ENCODE measurements at regions not wholly inside any gene's neighbourhood (a gene's known extent, or its start where the extent isn't known, plus 50 kb on each side); places are given as distances from the start of the nearest gene placed in this dataset.

GRCh38 chr9:105079457-105079856 lies 151.5 kb upstream of the ABCA1 start:
- H3K9me2 ChIP-seq = no peaks in the 10 kb centered on the region
- no peaks in the 10 kb centered on the region for H3K4me1 ChIP-seq (ENCODE audit: control insufficient read depth in 1 of 2, insufficient read depth in 2 of 2, low read depth in 1 of 2, low read length in 1 of 2)
- no peak overlapping the region for H3K4me3 ChIP-seq (ENCODE audit: low read depth in 2 of 2, low read length in 1 of 2)
- ChIA-PET CTCF (interaction anchor here (1.3 kb wide), 1 partner anchor 15 kb away, joined by 3 read pairs; no protein-coding TSS in a partner anchor), POLR2A (no interaction called here)
- no peak for DNase-seq
- H2AFZ ChIP-seq (ENCODE audit: low read depth) = no peak overlapping the region
- H3K4me2 ChIP-seq = no peak overlapping the region
- no peaks in the 10 kb centered on the region for H3K79me2 ChIP-seq (ENCODE audit: insufficient read depth)
- no peaks in the 10 kb centered on the region for H4K20me1 ChIP-seq (ENCODE audit: insufficient read depth)
- 94% methylated on average over 2 of the region's 2 CpGs for WGBS (ENCODE audit: low lambda C conversion rate)
- H3F3A ChIP-seq (replicated peaks; ENCODE audit: insufficient read depth) = no peaks in the 10 kb centered on the region
- H3K9ac ChIP-seq = no peak overlapping the region
- H3K27me3 ChIP-seq (ENCODE audit: insufficient read depth) = no peaks in the 10 kb centered on the region
- no peak overlapping the region for H3K27ac ChIP-seq (ENCODE audit: low read depth in 2 of 2, low read length in 1 of 2)
- H3K36me3 ChIP-seq (replicated peaks in 1 of 2; ENCODE audit: control insufficient read depth in 1 of 2, insufficient read depth in 2 of 2, low read length in 1 of 2) = no peaks in the 10 kb centered on the region
- no peak for TF ChIP-seq ZBTB33 (IDR thresholded peaks at IDR 0.05; ENCODE audit: borderline replicate concordance, low read depth)
- no peaks in the 10 kb centered on the region for H3K9me3 ChIP-seq

GRCh38 chr9:105082843-105083242 lies 154.9 kb upstream of the ABCA1 start:
- POLR2A ChIA-PET = no interaction called here
- DNase-seq = no peak
- TF ChIP-seq RFX5 (IDR thresholded peaks at IDR 0.05; ENCODE audit: low read length) = no peak
- TF ChIP-seq POLR2AphosphoS5 (IDR thresholded peaks at IDR 0.05; ENCODE audit: low read depth, low read length) = no peak
- no peak for TF ChIP-seq FOXJ3 (CRISPR knock-in tag; IDR thresholded peaks at IDR 0.05)
- TF ChIP-seq MEF2A (IDR thresholded peaks at IDR 0.05; ENCODE audit: borderline replicate concordance, low read depth) = no peak
- no peak for TF ChIP-seq IRF3 (IDR thresholded peaks at IDR 0.05; ENCODE audit: low read depth, low read length)
- TF ChIP-seq YY1 (IDR thresholded peaks at IDR 0.05; ENCODE audit: low read depth) = no peak

GRCh38 chr9:105083256-105083655 lies 155.3 kb upstream of the ABCA1 start:
- no peaks in the 10 kb centered on the region for H3K27me3 ChIP-seq (ENCODE audit: insufficient read depth)
- H3K4me3 ChIP-seq (ENCODE audit: low read depth in 2 of 2, low read length in 1 of 2) = no peak overlapping the region
- no peaks in the 10 kb centered on the region for H3K4me1 ChIP-seq (ENCODE audit: control insufficient read depth in 1 of 2, insufficient read depth in 2 of 2, low read depth in 1 of 2, low read length in 1 of 2)
- no peaks in the 10 kb centered on the region for H3K36me3 ChIP-seq (replicated peaks in 1 of 2; ENCODE audit: control insufficient read depth in 1 of 2, insufficient read depth in 2 of 2, low read length in 1 of 2)
- H4K20me1 ChIP-seq (ENCODE audit: insufficient read depth) = no peaks in the 10 kb centered on the region
- H3K9me3 ChIP-seq = no peaks in the 10 kb centered on the region
- 79% methylated on average over 2 of the region's 2 CpGs for WGBS (ENCODE audit: low lambda C conversion rate)
- H3K27ac ChIP-seq (ENCODE audit: low read depth in 2 of 2, low read length in 1 of 2) = no peak overlapping the region
- ChIA-PET CTCF (no interaction called here), POLR2A (no interaction called here)
- H3K9me2 ChIP-seq = no peaks in the 10 kb centered on the region
- DNase-seq = no peak
- H3K4me2 ChIP-seq = no peak overlapping the region
- H3K9ac ChIP-seq = no peak overlapping the region
- H3F3A ChIP-seq (replicated peaks; ENCODE audit: insufficient read depth) = no peaks in the 10 kb centered on the region
- no peak overlapping the region for H2AFZ ChIP-seq (ENCODE audit: low read depth)
- H3K79me2 ChIP-seq (ENCODE audit: insufficient read depth) = no peaks in the 10 kb centered on the region
- TF ChIP-seq SMC3 (IDR thresholded peaks at IDR 0.05; ENCODE audit: low read depth, low read length) (no peak), ZBTB33 (IDR thresholded peaks at IDR 0.05; ENCODE audit: borderline replicate concordance, low read depth) (no peak), TEAD4 (IDR thresholded peaks at IDR 0.05; ENCODE audit: borderline replicate concordance, insufficient read depth) (no peak), FOXM1 (IDR thresholded peaks at IDR 0.05; ENCODE audit: low read depth) (no peak), YY1 (IDR thresholded peaks at IDR 0.05; ENCODE audit: low read depth) (no peak), FOSL2 (IDR thresholded peaks at IDR 0.05; ENCODE audit: borderline replicate concordance, low read depth) (no peak), ELF1 (IDR thresholded peaks at IDR 0.05) (no peak), GABPA (IDR thresholded peaks at IDR 0.05; ENCODE audit: low read depth) (no peak), JUND (IDR thresholded peaks at IDR 0.05) (no peak), RAD21 (IDR thresholded peaks at IDR 0.05; ENCODE audit: low read length) (no peak), FOXJ3 (CRISPR knock-in tag; IDR thresholded peaks at IDR 0.05) (no peak), CTCF (IDR thresholded peaks at IDR 0.05) (no peak), EP300 (IDR thresholded peaks at IDR 0.05; ENCODE audit: borderline replicate concordance in 1 of 2, low read depth in 1 of 2, low read length in 1 of 2) (no peak)

More at GRCh38 chr9:105082843-105083242, 154.9 kb upstream of the ABCA1 start:
- Histone ChIP-seq H3K9ac (no peak overlapping the region), H3K4me1 (ENCODE audit: control insufficient read depth in 1 of 2, insufficient read depth in 2 of 2, low read depth in 1 of 2, low read length in 1 of 2) (no peaks in the 10 kb centered on the region), H3K4me2 (no peak overlapping the region), H3K4me3 (ENCODE audit: low read depth in 2 of 2, low read length in 1 of 2) (no peak overlapping the region), H3K36me3 (replicated peaks in 1 of 2; ENCODE audit: control insufficient read depth in 1 of 2, insufficient read depth in 2 of 2, low read length in 1 of 2) (no peaks in the 10 kb centered on the region), H2AFZ (ENCODE audit: low read depth) (no peak overlapping the region), H3K27ac (ENCODE audit: low read depth in 2 of 2, low read length in 1 of 2) (no peak overlapping the region), H3K9me3 (no peaks in the 10 kb centered on the region), H3K79me2 (ENCODE audit: insufficient read depth) (no peaks in the 10 kb centered on the region), H3K27me3 (ENCODE audit: insufficient read depth) (no peaks in the 10 kb centered on the region), H4K20me1 (ENCODE audit: insufficient read depth) (no peaks in the 10 kb centered on the region), H3F3A (replicated peaks; ENCODE audit: insufficient read depth) (no peaks in the 10 kb centered on the region), H3K9me2 (no peaks in the 10 kb centered on the region)
- WGBS (ENCODE audit: low lambda C conversion rate) = 89% methylated on average over 7 of the region's 7 CpGs
- CTCF ChIA-PET = no interaction called here
